ENCODE measurements at regions not wholly inside any gene's neighbourhood (a gene's known extent, or its start where the extent isn't known, plus 50 kb on each side); places are given as distances from the start of the nearest gene placed in this dataset.

DNA sequence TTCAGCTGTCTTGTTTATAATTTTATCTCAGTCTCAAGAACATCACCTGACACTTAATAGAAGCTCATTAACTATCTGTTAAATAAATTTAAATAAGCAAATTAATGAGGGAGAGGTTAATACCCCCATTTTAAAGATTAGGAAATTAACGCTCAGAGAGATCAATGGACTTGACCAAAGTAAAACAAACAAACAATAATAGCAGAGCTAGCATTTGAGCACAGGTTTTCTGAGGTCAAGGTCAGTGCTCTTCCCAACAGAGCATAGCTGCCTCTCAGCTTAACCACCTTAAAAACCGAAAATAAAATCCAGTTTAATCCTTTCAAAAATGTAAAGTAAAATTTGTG is 196.6 kb upstream of the BCL6 start:
- TF ChIP-seq, protein P1, sequence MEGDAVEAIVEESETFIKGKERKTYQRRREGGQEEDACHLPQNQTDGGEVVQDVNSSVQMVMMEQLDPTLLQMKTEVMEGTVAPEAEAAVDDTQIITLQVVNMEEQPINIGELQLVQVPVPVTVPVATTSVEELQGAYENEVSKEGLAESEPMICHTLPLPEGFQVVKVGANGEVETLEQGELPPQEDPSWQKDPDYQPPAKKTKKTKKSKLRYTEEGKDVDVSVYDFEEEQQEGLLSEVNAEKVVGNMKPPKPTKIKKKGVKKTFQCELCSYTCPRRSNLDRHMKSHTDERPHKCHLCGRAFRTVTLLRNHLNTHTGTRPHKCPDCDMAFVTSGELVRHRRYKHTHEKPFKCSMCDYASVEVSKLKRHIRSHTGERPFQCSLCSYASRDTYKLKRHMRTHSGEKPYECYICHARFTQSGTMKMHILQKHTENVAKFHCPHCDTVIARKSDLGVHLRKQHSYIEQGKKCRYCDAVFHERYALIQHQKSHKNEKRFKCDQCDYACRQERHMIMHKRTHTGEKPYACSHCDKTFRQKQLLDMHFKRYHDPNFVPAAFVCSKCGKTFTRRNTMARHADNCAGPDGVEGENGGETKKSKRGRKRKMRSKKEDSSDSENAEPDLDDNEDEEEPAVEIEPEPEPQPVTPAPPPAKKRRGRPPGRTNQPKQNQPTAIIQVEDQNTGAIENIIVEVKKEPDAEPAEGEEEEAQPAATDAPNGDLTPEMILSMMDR (IDR thresholded peaks at IDR 0.05; ENCODE audit: low read depth, low read length), result no peak
- no peak for TF ChIP-seq POLR2A (IDR thresholded peaks at IDR 0.05; ENCODE audit: extremely low read depth, insufficient read length)
- TF ChIP-seq, protein P2, sequence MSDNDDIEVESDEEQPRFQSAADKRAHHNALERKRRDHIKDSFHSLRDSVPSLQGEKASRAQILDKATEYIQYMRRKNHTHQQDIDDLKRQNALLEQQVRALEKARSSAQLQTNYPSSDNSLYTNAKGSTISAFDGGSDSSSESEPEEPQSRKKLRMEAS (IDR thresholded peaks at IDR 0.05; ENCODE audit: low read depth, low read length), result no peak
